ENCODE measurements at regions not wholly inside any gene's neighbourhood (a gene's known extent, or its start where the extent isn't known, plus 50 kb on each side); places are given as distances from the start of the nearest gene placed in this dataset.

- H3K9me3 Mint-ChIP-seq (ENCODE audit: unreplicated experiment): peaks cover 1% of the 10 kb centered on the region
- Histone ChIP-seq H3K9ac (ENCODE audit: low read length) (no peak overlapping the region), H3K27ac (ENCODE audit: low read depth, low read length) (no peak overlapping the region), H3K4me3 (ENCODE audit: insufficient read depth, low read depth, low read length) (no peak overlapping the region), H3K79me2 (ENCODE audit: insufficient read depth, low read length) (no peaks in the 10 kb centered on the region), H3K27me3 (ENCODE audit: insufficient read depth, low read length) (peaks cover 8% of the 10 kb centered on the region), H3K9me3 (ENCODE audit: insufficient read depth, low read depth, low read length) (no peaks in the 10 kb centered on the region), H3K4me1 (ENCODE audit: insufficient read depth, low read length) (no peaks in the 10 kb centered on the region), H4K20me1 (ENCODE audit: insufficient read depth, low read length) (no peaks in the 10 kb centered on the region), H3K4me2 (ENCODE audit: low read length) (no peak overlapping the region), H2AFZ (ENCODE audit: low read depth, low read length) (no peak overlapping the region), H3K36me3 (ENCODE audit: insufficient read depth, low read length) (no peaks in the 10 kb centered on the region)
- H3K4me3 Mint-ChIP-seq (ENCODE audit: unreplicated experiment): no peak overlapping the region
- DNase-seq (ENCODE audit: low read depth): no peak
- TF ChIP-seq EZH2 (IDR thresholded peaks at IDR 0.05; ENCODE audit: insufficient read depth, low read length) (no peak), CTCF (IDR thresholded peaks at IDR 0.05; ENCODE audit: insufficient read depth, low read depth, low read length) (no peak)
- peaks cover 15% of the 10 kb centered on the region for H3K4me1 Mint-ChIP-seq (ENCODE audit: low read depth, unreplicated experiment)
- H3K27ac Mint-ChIP-seq (ENCODE audit: unreplicated experiment): no peak overlapping the region
- no peaks in the 10 kb centered on the region for H3K36me3 Mint-ChIP-seq (ENCODE audit: low read depth, unreplicated experiment)
- H3K27me3 Mint-ChIP-seq (ENCODE audit: low read depth, unreplicated experiment): peaks cover 8% of the 10 kb centered on the region
- no peak for FAIRE-seq
Measured at GRCh38 chr9:95368377-95369160, 51.1 kb upstream of the FANCC start.

Measured in astrocyte (in vitro differentiated cells and primary cell).